IMR-90 (cell line): ENCODE measurements at regions not wholly inside any gene's neighbourhood (a gene's known extent, or its start where the extent isn't known, plus 50 kb on each side); places are given as distances from the start of the nearest gene placed in this dataset.

Experiments
- ATAC-seq: fragments of 200-7000 bp; cut with Tn5 transposase; 2 replicates; pipeline ENCODE4 v1.9.1; 2020; ENCODE audit warnings: low read depth, mild to moderate bottlenecking, moderate library complexity
- BruUV-seq: library from RNA; stranded (reverse); fragments of 400-500 nt; replicated peaks from 2 replicates; lab custom pipeline; 2021; lab: Mats Ljungman, UMichigan
- CTCF ChIA-PET: fragments of 300-600 bp; formaldehyde crosslinking; extraction: SDS; loops from one replicate; lab custom pipeline; 2021; ENCODE audit warnings: antibody characterized with exemption; lab: Yijun Ruan, JAX
- POLR2A ChIA-PET: fragments of 300-600 bp; sonication (Branson Sonifier 250); formaldehyde crosslinking; loops from one replicate; lab custom pipeline; 2022; ENCODE audit warnings: antibody characterized with exemption; ENCODE audit not compliant: unreplicated experiment; lab: Charles Lee
- DNase-seq: peaks from one replicate; pipeline ENCODE4 v3.0.0; 2013
- H2AFZ ChIP-seq: replicated peaks from 2 replicates; pipeline ENCODE3; 2013; ENCODE audit warnings: low read length, mild to moderate bottlenecking; ENCODE audit not compliant: poor library complexity
- H2AK5ac ChIP-seq: 2 replicates; pipeline ENCODE4 v1.6.1; 2013; ENCODE audit warnings: low read depth, low read length, inconsistent platforms
- H2AK9ac ChIP-seq: replicated peaks from 2 replicates; pipeline ENCODE3; 2013; ENCODE audit warnings: mild to moderate bottlenecking, low read depth, low read length, moderate library complexity; ENCODE audit not compliant: poor library complexity
- H2BK120ac ChIP-seq: 2 replicates; pipeline ENCODE4 v1.6.1; 2013; ENCODE audit warnings: low read depth, low read length, inconsistent platforms
- H2BK15ac ChIP-seq: 3 replicates; pipeline ENCODE4 v1.6.1; 2013; ENCODE audit warnings: low read depth, low read length, inconsistent platforms
- H2BK20ac ChIP-seq: 2 replicates; pipeline ENCODE4 v1.6.1; 2013; ENCODE audit warnings: low read depth, mild to moderate bottlenecking, inconsistent platforms, low read length, moderate library complexity
- H2BK5ac ChIP-seq: 2 replicates; pipeline ENCODE4 v1.6.1; 2013; ENCODE audit warnings: mild to moderate bottlenecking, low read depth, low read length, inconsistent platforms; ENCODE audit not compliant: poor library complexity, severe bottlenecking
- H3K14ac ChIP-seq: replicated peaks from 2 replicates; pipeline ENCODE4 v1.6.1; 2013; ENCODE audit warnings: low read depth, low read length, inconsistent platforms
- H3K18ac ChIP-seq: 2 replicates; pipeline ENCODE4 v1.6.1; 2013; ENCODE audit warnings: low read depth, low read length, control low read depth
- H3K23ac ChIP-seq: 2 replicates; pipeline ENCODE4 v1.6.1; 2013; ENCODE audit warnings: low read depth, low read length, inconsistent platforms
- H3K27ac ChIP-seq: 2 replicates; pipeline ENCODE4 v1.5.1; 2013; ENCODE audit warnings: mild to moderate bottlenecking, control low read depth, low read length; ENCODE audit not compliant: insufficient read depth
- H3K27me3 ChIP-seq: 2 replicates; pipeline ENCODE4 v1.6.1; 2013; ENCODE audit warnings: low read length; ENCODE audit not compliant: control insufficient read depth, insufficient read depth
- H3K36me3 ChIP-seq: 2 replicates; pipeline ENCODE4 v1.6.1; 2013; ENCODE audit warnings: low read length, mixed read lengths; ENCODE audit not compliant: control insufficient read depth, insufficient read depth
- H3K4ac ChIP-seq: 2 replicates; pipeline ENCODE4 v1.6.1; 2013; ENCODE audit warnings: low read depth, low read length, inconsistent platforms
- H3K4me1 ChIP-seq: 2 replicates; pipeline ENCODE4 v1.6.1; 2013; ENCODE audit warnings: low read length, mixed read lengths; ENCODE audit not compliant: control insufficient read depth, insufficient read depth
- H3K4me2 ChIP-seq: 2 replicates; pipeline ENCODE4 v1.6.1; 2013; ENCODE audit warnings: low read depth, mild to moderate bottlenecking, control low read depth, low read length, moderate library complexity
- H3K4me3 ChIP-seq: 2 replicates; pipeline ENCODE4 v1.5.1; 2013; ENCODE audit warnings: low read depth, mild to moderate bottlenecking, control low read depth, low read length, moderate library complexity; ENCODE audit not compliant: insufficient read depth
- H3K56ac ChIP-seq: 2 replicates; pipeline ENCODE4 v1.6.1; 2013; ENCODE audit warnings: low read length, inconsistent platforms; ENCODE audit not compliant: insufficient read depth; ENCODE audit errors: extremely low read depth
- H3K79me1 ChIP-seq, 2 experiments: 2 replicates each; pipeline ENCODE4 v1.6.1; 2013; ENCODE audit warnings: low read length in 2 of 2, inconsistent platforms in 1 of 2, low read depth in 1 of 2
- H3K9ac ChIP-seq: 2 replicates; pipeline ENCODE4 v1.6.1; 2013; ENCODE audit warnings: low read depth, low read length, control low read depth
- H3K9me1 ChIP-seq: 2 replicates; pipeline ENCODE4 v1.6.1; 2013; ENCODE audit warnings: low read length, inconsistent platforms; ENCODE audit not compliant: insufficient read depth
- H3K9me3 ChIP-seq: 2 replicates; pipeline ENCODE4 v1.6.1; 2013; ENCODE audit warnings: low read length; ENCODE audit not compliant: control insufficient read depth, insufficient read depth
- H4K20me1 ChIP-seq: 2 replicates; pipeline ENCODE4 v1.6.1; 2013; ENCODE audit warnings: low read length, inconsistent platforms; ENCODE audit not compliant: insufficient read depth
- H4K5ac ChIP-seq: 2 replicates; pipeline ENCODE4 v1.6.1; 2013; ENCODE audit warnings: mild to moderate bottlenecking, low read depth, low read length, control low read depth
- H4K8ac ChIP-seq, 2 experiments: 2 replicates each; pipeline ENCODE4 v1.6.1; 2013; ENCODE audit warnings: low read depth in 2 of 2, low read length in 2 of 2, control low read depth in 1 of 2, inconsistent platforms in 1 of 2
- H4K91ac ChIP-seq: 2 replicates; pipeline ENCODE4 v1.6.1; 2013; ENCODE audit warnings: low read depth, low read length, inconsistent platforms; ENCODE audit not compliant: insufficient read depth
- BHLHE40 ChIP-seq: fragments of 150-350 bp; IDR thresholded peaks from 2 replicates; pipeline ENCODE4 v1.6.1; 2016; ENCODE audit warnings: mild to moderate bottlenecking, low read depth, low read length
- CEBPB ChIP-seq: IDR thresholded peaks from 2 replicates; pipeline ENCODE4 v1.6.1; 2012; ENCODE audit warnings: low read depth, low read length, improper control_type of control experiment
- MAFK ChIP-seq: IDR thresholded peaks from 2 replicates; pipeline ENCODE4 v1.6.1; 2012; ENCODE audit warnings: low read depth, low read length, improper control_type of control experiment
- MAZ ChIP-seq: IDR thresholded peaks from 2 replicates; pipeline ENCODE4 v1.6.1; 2012; ENCODE audit warnings: low read depth, mild to moderate bottlenecking, low read length, improper control_type of control experiment, moderate library complexity, borderline replicate concordance
- RCOR1 ChIP-seq: IDR thresholded peaks from 2 replicates; pipeline ENCODE4 v1.6.1; 2012; ENCODE audit warnings: mild to moderate bottlenecking, low read length, improper control_type of control experiment; ENCODE audit not compliant: insufficient replicate concordance
- WGBS, 2 experiments: methylation state at CpG; one replicate each; pipeline versions ENCODE4 v1.1.5 to v1.1.7; 2013; ENCODE audit warnings: missing lambda C conversion rate in 2 of 2; ENCODE audit not compliant: insufficient read length in 1 of 2; ENCODE audit errors: extremely low coverage in 2 of 2; 5-methylcytosine and 5-hydroxymethylcytosine counted together
- dilution Hi-C: fragments of 300-500 bp; cut with HindIII; formaldehyde crosslinking; loops from one replicate; pipeline ENCODE4 v1.14.3; 2018; ENCODE audit warnings: low sequenced_read_pairs; ENCODE audit not compliant: unreplicated experiment
- in situ Hi-C: fragments of 300-500 bp; cut with MboI; formaldehyde crosslinking; loops from 3 replicates; pipeline ENCODE4 v1.14.3; 2019; ENCODE audit warnings: low sequenced_read_pairs, inconsistent platforms, mixed read lengths
- intact Hi-C: fragments of 100-400 bp; cut with micrococcal nuclease; formaldehyde crosslinking; loops from 2 replicates; pipeline ENCODE4 v1.10.0; 2022
- TF ChIP-seq, protein P1 (sequence below): fragments of 150-350 bp; IDR thresholded peaks from 2 replicates; pipeline ENCODE4 v1.6.1; 2017; ENCODE audit warnings: mild to moderate bottlenecking, antibody characterized with exemption, low read length, low read depth

DNA sequence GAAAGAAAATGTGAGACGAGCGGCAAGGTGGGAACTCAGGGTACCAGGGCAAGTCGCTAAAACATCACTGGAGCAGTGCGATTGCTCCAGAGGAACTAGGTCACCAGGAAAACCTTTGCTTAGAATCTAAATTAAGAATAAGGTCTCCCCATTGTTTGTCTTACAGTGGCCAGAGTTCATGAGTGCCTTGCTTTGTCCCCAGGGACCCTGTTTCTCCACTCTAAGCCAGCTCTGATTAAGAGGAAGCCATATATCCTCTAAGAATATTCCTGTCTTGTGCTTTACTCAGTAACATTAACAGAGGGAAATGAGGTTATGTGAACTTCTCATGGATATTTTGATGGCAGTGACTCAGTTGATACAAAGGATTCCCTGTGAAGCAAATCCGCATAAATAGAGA, 305.8 kb downstream of the CD83 start:
- Histone ChIP-seq H3K9me3 (no peaks in the 10 kb centered on the region), H3K4me2 (no peak overlapping the region), H3K18ac (no peak overlapping the region), H3K27ac (no peak overlapping the region), H4K5ac (no peak overlapping the region), H3K14ac (no peak overlapping the region), H4K20me1 (no peaks in the 10 kb centered on the region), H3K4me1 (no peaks in the 10 kb centered on the region), H3K4me3 (no peak overlapping the region), H3K56ac (no peak overlapping the region), H2AFZ (no peak overlapping the region), H2BK15ac (no peak overlapping the region), H3K27me3 (no peaks in the 10 kb centered on the region), H2AK5ac (no peak overlapping the region), H2AK9ac (no peak overlapping the region), H3K9ac (no peak overlapping the region), H2BK120ac (no peak overlapping the region), H3K79me1 (no peaks in the 10 kb centered on the region), H3K4ac (no peak overlapping the region), H2BK5ac (no peak overlapping the region), H3K23ac (no peak overlapping the region), H3K9me1 (no peaks in the 10 kb centered on the region), H2BK20ac (no peak overlapping the region), H4K91ac (no peak overlapping the region), H3K36me3 (no peaks in the 10 kb centered on the region), H4K8ac (no peak overlapping the region)
- intact Hi-C loops (no loop called here), in situ Hi-C loops (no loop called here), dilution Hi-C loops (no loop called here)
- BruUV-seq, result no TSS peak
- DNase-seq (peak; percentile 3), ATAC-seq (no peak)
- TF ChIP-seq MAFK (no peak), MAZ (no peak), CEBPB (no peak), BHLHE40 (no peak), RCOR1 (no peak)
- TF ChIP-seq, protein P1, sequence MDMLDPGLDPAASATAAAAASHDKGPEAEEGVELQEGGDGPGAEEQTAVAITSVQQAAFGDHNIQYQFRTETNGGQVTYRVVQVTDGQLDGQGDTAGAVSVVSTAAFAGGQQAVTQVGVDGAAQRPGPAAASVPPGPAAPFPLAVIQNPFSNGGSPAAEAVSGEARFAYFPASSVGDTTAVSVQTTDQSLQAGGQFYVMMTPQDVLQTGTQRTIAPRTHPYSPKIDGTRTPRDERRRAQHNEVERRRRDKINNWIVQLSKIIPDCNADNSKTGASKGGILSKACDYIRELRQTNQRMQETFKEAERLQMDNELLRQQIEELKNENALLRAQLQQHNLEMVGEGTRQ, result no peak
- WGBS, 2 experiments, result no CpG with 5 or more reads among the region's 5 CpGs
- ChIA-PET POLR2A (no interaction called here), CTCF (no interaction called here)
